ENCODE measurements at regions not wholly inside any gene's neighbourhood (a gene's known extent, or its start where the extent isn't known, plus 50 kb on each side); places are given as distances from the start of the nearest gene placed in this dataset.

DNA sequence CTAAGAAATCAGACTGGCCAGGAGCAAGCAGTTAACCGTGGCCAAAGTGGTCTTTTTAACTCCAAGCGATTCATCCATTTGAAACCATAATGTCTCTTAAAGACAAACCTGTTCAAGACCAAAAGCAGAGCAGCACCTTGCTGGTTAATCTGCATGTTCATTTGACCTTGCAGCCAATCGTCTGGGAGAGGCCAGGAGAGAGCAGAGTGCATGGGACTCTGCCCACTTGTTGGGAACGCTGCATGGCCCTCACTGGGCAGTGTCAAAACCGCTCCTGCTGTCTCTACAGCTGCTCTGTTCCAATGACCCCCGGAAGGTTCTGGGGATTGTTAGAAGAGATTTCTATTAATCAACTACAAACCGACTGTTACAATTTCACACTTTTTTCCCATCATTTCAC lies 79.6 kb downstream of the OLIG3 start:
- H3K27ac Mint-ChIP-seq: no peak overlapping the region
- peak overlapping the region; percentile 68 for H3K4me3 Mint-ChIP-seq
- H3K4me1 Mint-ChIP-seq: peaks cover 10% of the 10 kb centered on the region
- no peaks in the 10 kb centered on the region for H3K9me3 Mint-ChIP-seq
- no peaks in the 10 kb centered on the region for H3K36me3 Mint-ChIP-seq (ENCODE audit: low read depth)
- CTCF ChIA-PET: interaction anchor here (0.8 to 2.3 kb wide), 5 partner anchors 23 to 78 kb away, joined by 3 to 4 read pairs (median 3); no protein-coding TSS in a partner anchor
- POLR2A ChIA-PET: no interaction called here
- DNase-seq: no peak
- H3K27me3 Mint-ChIP-seq: peaks cover 12% of the 10 kb centered on the region

DNA sequence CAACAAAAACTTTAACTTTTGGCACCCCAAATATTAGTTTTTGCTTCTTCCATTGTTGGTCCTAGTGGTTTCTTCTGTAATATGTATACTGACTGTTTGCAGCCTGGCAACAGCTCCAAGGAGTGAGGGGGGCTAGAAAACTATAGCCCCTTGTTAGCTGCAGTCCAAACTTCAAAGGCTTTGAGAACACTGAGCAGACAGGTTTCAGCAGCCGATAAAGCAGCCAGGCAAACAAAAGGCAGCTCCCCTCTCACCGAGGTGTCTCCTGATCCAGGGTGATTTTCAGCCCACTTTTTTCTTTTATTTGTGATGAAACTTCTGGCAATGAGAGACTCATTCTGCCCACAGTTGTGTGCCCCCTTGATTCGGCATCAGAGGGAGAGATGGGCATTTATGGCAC lies 80.7 kb downstream of the OLIG3 start:
- no peak overlapping the region for H3K4me3 Mint-ChIP-seq

GRCh38 chr6:137412562-137412961 lies 81.6 kb downstream of the OLIG3 start:
- DNase-seq: no peak
- peaks cover 12% of the 10 kb centered on the region for H3K4me1 Mint-ChIP-seq
- no peak overlapping the region for H3K27ac Mint-ChIP-seq
- peaks cover 5% of the 10 kb centered on the region for H3K36me3 Mint-ChIP-seq (ENCODE audit: low read depth)
- ChIA-PET CTCF (interaction anchor here (1.1 to 1.6 kb wide), 2 partner anchors 11 to 12 kb away, joined by 3 to 5 read pairs; no protein-coding TSS in a partner anchor), POLR2A (no interaction called here)
- peaks cover 5% of the 10 kb centered on the region for H3K9me3 Mint-ChIP-seq
- peaks cover 12% of the 10 kb centered on the region for H3K27me3 Mint-ChIP-seq
- H3K4me3 Mint-ChIP-seq: no peak overlapping the region

More for the DNA sequence above, 80.7 kb downstream of the OLIG3 start:
- H3K27me3 Mint-ChIP-seq: peaks cover 12% of the 10 kb centered on the region
- DNase-seq: no peak
- ChIA-PET POLR2A (no interaction called here), CTCF (interaction anchor here (1.1 to 2.3 kb wide), 4 partner anchors 13 to 77 kb away, joined by 3 to 5 read pairs (median 4); no protein-coding TSS in a partner anchor)
- peaks cover 3% of the 10 kb centered on the region for H3K36me3 Mint-ChIP-seq (ENCODE audit: low read depth)
- peaks cover 5% of the 10 kb centered on the region for H3K9me3 Mint-ChIP-seq
- H3K4me1 Mint-ChIP-seq: peaks cover 10% of the 10 kb centered on the region
- no peak overlapping the region for H3K27ac Mint-ChIP-seq

GRCh38 chr6:137409266-137409777 lies 84.9 kb downstream of the OLIG3 start:
- H3K4me3 Mint-ChIP-seq: no peak overlapping the region
- H3K36me3 Mint-ChIP-seq (ENCODE audit: low read depth): peaks cover 5% of the 10 kb centered on the region
- peaks cover 1% of the 10 kb centered on the region for H3K4me1 Mint-ChIP-seq
- no peak for DNase-seq
- POLR2A ChIA-PET: no interaction called here
- CTCF ChIA-PET: no interaction called here
- H3K9me3 Mint-ChIP-seq: peaks cover 18% of the 10 kb centered on the region
- peaks cover 15% of the 10 kb centered on the region for H3K27me3 Mint-ChIP-seq
- no peak overlapping the region for H3K27ac Mint-ChIP-seq

DNA sequence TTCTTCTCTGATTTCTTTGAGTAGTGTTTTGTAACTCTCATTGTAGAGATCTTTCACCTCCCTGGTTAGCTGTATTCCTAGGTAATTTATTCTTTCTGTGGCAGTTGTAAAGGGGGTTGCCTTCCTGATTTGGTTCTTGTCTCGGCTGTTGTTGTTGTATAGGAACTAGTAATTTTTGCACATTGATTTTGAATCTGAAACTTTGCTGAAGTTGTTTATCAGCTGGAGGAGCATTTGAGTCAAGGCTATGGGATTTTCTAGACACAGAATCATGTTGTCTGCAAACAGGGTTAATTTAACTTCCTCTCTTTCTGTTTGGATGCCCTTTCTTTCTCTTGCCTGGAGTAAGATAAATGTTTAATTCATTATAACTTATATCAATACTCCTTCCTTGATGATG lies 86.4 kb downstream of the OLIG3 start:
- H3K9me3 Mint-ChIP-seq: peaks cover 18% of the 10 kb centered on the region
- CTCF ChIA-PET: interaction anchor here (0.6 to 1.4 kb wide), 2 partner anchors 15 to 75 kb away, joined by 3 to 4 read pairs; no protein-coding TSS in a partner anchor
- POLR2A ChIA-PET: no interaction called here
- peaks cover 5% of the 10 kb centered on the region for H3K36me3 Mint-ChIP-seq (ENCODE audit: low read depth)
- DNase-seq: no peak
- peaks cover 13% of the 10 kb centered on the region for H3K27me3 Mint-ChIP-seq
- H3K4me3 Mint-ChIP-seq: no peak overlapping the region
- peaks cover 1% of the 10 kb centered on the region for H3K4me1 Mint-ChIP-seq
- H3K27ac Mint-ChIP-seq: no peak overlapping the region

DNA sequence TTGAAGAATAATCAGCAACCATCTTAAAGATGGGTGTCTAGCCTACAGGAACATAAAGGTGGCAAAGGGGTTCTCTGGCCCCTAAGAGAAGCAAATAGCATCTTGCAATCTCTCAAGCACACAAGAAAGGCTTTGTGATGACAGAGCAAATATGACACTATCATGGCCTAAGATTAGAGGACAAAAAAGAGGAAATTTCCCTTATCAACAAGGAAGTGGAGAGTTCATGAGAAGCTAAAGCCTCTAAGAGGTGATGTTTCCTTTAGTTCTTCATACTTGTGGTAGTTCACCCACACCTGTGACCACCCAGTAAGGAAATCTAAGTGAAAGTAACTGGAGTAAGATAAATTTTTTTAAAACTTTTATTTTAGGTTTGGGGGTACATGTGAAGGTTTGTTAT lies 88.4 kb downstream of the OLIG3 start:
- CTCF ChIA-PET: no interaction called here
- DNase-seq: no peak
- Mint-ChIP-seq H3K27ac (no peak overlapping the region), H3K4me3 (no peak overlapping the region), H3K27me3 (peaks cover 8% of the 10 kb centered on the region), H3K9me3 (peaks cover 18% of the 10 kb centered on the region), H3K36me3 (ENCODE audit: low read depth) (peaks cover 5% of the 10 kb centered on the region), H3K4me1 (peaks cover 1% of the 10 kb centered on the region)
- POLR2A ChIA-PET: no interaction called here

GRCh38 chr6:137403855-137404254 lies 90.3 kb downstream of the OLIG3 start:
- H3K9me3 Mint-ChIP-seq: peaks cover 14% of the 10 kb centered on the region
- no peak for DNase-seq
- no peak overlapping the region for H3K4me3 Mint-ChIP-seq
- no peak overlapping the region for H3K27ac Mint-ChIP-seq
- H3K27me3 Mint-ChIP-seq: peaks cover 6% of the 10 kb centered on the region
- H3K36me3 Mint-ChIP-seq (ENCODE audit: low read depth): peaks cover 2% of the 10 kb centered on the region
- peaks cover 1% of the 10 kb centered on the region for H3K4me1 Mint-ChIP-seq
- CTCF ChIA-PET: no interaction called here
- POLR2A ChIA-PET: no interaction called here

- no peak for DNase-seq
- Mint-ChIP-seq H3K4me3 (no peak overlapping the region), H3K9me3 (peaks cover 14% of the 10 kb centered on the region), H3K27ac (no peak overlapping the region), H3K4me1 (peaks cover 1% of the 10 kb centered on the region), H3K36me3 (ENCODE audit: low read depth) (peaks cover 2% of the 10 kb centered on the region), H3K27me3 (peaks cover 6% of the 10 kb centered on the region)
- ChIA-PET POLR2A (no interaction called here), CTCF (no interaction called here)
Measured at GRCh38 chr6:137403443-137403842, 90.8 kb downstream of the OLIG3 start.

GRCh38 chr6:137402143-137402680 lies 92.0 kb downstream of the OLIG3 start:
- DNase-seq: no peak
- no peaks in the 10 kb centered on the region for H3K4me1 Mint-ChIP-seq
- peaks cover 4% of the 10 kb centered on the region for H3K36me3 Mint-ChIP-seq (ENCODE audit: low read depth)
- no peak overlapping the region for H3K27ac Mint-ChIP-seq
- peaks cover 6% of the 10 kb centered on the region for H3K27me3 Mint-ChIP-seq
- ChIA-PET POLR2A (no interaction called here), CTCF (no interaction called here)
- H3K4me3 Mint-ChIP-seq: no peak overlapping the region
- peaks cover 18% of the 10 kb centered on the region for H3K9me3 Mint-ChIP-seq

DNA sequence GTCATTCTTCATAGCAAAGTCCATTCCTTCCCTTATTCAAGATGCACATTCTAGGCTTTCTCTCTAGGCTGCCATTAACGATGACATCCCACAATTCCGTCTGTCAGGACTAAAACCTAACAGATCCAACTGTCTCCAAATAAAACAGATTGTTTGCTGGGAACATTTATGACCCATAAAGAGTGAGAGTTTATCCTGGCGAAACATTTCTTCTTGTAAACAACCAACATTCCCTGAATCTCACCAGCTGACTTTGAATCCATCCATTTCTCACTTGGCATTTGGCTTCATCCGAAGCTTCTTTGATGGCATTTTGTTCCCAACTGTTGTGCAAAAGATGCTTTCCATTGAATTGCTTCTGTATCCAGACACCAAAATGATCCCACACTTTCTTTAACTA lies 93.1 kb downstream of the OLIG3 start:
- Mint-ChIP-seq H3K36me3 (ENCODE audit: low read depth) (peaks cover 4% of the 10 kb centered on the region), H3K4me1 (no peaks in the 10 kb centered on the region), H3K9me3 (peaks cover 7% of the 10 kb centered on the region), H3K4me3 (no peak overlapping the region), H3K27ac (no peak overlapping the region), H3K27me3 (peaks cover 3% of the 10 kb centered on the region)
- POLR2A ChIA-PET: no interaction called here
- no peak for DNase-seq
- CTCF ChIA-PET: interaction anchor here (1.3 kb wide), 1 partner anchor 12 kb away, joined by 5 read pairs; no protein-coding TSS in a partner anchor

DNA sequence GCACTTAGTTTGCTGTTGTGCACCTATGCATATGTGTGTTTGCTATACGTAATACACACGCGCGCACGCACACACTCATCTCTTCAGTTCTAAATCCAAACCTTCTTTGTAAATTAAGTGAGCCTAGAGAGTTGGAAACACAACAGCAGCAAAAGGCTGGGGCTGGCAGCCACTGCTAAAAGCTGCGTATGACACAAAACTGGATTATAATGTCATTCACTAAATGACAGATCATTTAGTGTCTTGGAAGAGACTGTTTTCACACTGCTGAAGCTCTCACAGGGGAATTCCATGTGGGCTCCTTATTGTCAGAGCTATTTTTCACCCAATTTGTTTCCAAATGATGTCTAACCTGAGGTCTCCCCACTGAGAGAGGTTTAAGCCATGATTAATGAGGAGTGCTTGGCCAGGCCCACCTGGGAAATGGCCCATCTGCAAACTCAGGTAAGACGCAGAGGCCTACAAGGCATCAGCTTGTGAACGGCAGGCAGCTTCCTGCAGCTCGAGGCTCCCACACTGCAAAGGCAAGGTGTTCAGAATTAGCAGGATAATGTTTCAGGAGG lies 94.2 kb downstream of the OLIG3 start:
- Mint-ChIP-seq H3K27ac (no peak overlapping the region), H3K4me1 (no peaks in the 10 kb centered on the region), H3K9me3 (peaks cover 4% of the 10 kb centered on the region), H3K4me3 (no peak overlapping the region), H3K27me3 (peaks cover 3% of the 10 kb centered on the region), H3K36me3 (ENCODE audit: low read depth) (peaks cover 6% of the 10 kb centered on the region)
- CTCF ChIA-PET: interaction anchor here (1.3 kb wide), 1 partner anchor 14 kb away, joined by 5 read pairs; no protein-coding TSS in a partner anchor
- POLR2A ChIA-PET: no interaction called here
- DNase-seq: no peak

DNA sequence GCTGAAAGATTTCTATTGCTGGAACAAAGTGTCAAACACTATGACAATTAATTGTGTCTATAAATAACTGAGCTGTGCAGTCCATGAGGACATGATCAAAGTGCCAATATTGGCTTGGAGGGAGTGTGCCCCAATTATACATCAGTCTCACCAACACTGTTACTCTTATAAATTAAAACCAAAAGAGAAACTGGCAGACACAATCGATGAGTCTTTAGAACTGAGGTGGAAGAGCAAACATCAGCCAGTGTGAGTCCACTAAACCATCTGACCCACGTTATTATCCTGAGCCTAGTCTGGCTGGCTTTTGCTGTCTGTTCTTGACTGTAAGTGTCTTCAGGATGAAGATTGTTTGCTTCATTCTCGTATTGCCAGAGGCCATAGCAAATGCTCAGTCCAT lies 98.9 kb downstream of the OLIG3 start:
- CTCF ChIA-PET: interaction anchor here (1.4 to 1.6 kb wide), 2 partner anchors 11 to 21 kb away, joined by 3 to 6 read pairs; no protein-coding TSS in a partner anchor
- Mint-ChIP-seq H3K4me1 (peaks cover 7% of the 10 kb centered on the region), H3K9me3 (peaks cover 9% of the 10 kb centered on the region), H3K36me3 (ENCODE audit: low read depth) (peaks cover 11% of the 10 kb centered on the region), H3K27ac (no peak overlapping the region), H3K27me3 (no peaks in the 10 kb centered on the region), H3K4me3 (no peak overlapping the region)
- POLR2A ChIA-PET: no interaction called here
- DNase-seq: no peak

DNA sequence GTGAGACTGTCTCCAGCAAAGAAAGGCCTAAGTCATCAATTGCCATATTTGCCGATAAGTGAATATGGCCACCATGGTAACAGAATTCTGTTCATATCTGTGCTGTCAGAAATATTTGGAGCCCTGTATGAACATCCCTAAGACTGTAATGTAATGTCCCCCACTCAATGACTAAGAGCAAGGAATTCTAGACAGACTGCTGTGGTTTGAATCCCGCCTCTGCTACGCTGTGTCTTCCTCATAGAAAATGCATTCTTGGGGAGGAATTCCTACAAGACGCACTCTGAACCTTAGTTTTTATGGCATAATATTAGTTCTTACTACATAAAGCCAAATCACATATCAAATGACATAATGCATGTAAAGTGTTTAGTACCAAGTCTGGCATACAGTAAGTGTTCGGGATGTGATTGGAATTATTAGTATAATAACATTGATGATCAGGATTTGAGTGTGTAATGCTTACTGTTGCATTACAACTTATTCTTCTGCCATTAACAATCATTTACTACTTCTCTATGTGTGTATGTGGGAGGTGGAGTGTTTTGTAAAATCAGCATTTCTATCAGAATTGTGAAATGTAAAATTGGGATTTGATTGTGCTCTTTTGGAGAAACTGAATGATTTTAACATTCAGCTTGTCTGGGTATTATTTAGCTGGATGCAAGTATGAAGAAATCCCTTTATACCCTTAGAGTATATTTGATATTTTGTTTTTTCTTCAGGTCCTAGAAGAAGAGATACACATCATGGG lies 103.0 kb downstream of the OLIG3 start:
- Mint-ChIP-seq H3K27ac (peak overlapping the region; percentile 38), H3K9me3 (peaks cover 11% of the 10 kb centered on the region), H3K36me3 (ENCODE audit: low read depth) (peaks cover 20% of the 10 kb centered on the region), H3K4me1 (peaks cover 42% of the 10 kb centered on the region), H3K4me3 (no peak overlapping the region), H3K27me3 (no peaks in the 10 kb centered on the region)
- ChIA-PET POLR2A (interaction anchor here (0.5 kb wide), 1 partner anchor 476 kb away, joined by 3 read pairs; the partner anchor contains the start of gene TNFAIP3), CTCF (interaction anchor here (0.8 to 1.0 kb wide), 2 partner anchors 19 to 23 kb away, joined by 3 read pairs; no protein-coding TSS in a partner anchor)
- no peak for DNase-seq

Data from activated CD4-positive, alpha-beta T cell treated with anti-CD3 and anti-CD28 coated beads, Interleukin-2, amount 10 ng/mL, durations not matched to agents 7 days and 5 days (primary cell).